Renal cortex interstitium (tissue), 11 donors: ENCODE measurements at regions not wholly inside any gene's neighbourhood (a gene's known extent, or its start where the extent isn't known, plus 50 kb on each side); places are given as distances from the start of the nearest gene placed in this dataset.

Source experiments
- DNase-seq, 11 donors: peaks; one replicate each; pipeline ENCODE4 v3.0.0-alpha.2; 2013; ENCODE audit warnings: low read depth in 9 of 11, low spot score in 4 of 11; ENCODE audit errors: extremely low read depth in 1 of 11

DNA sequence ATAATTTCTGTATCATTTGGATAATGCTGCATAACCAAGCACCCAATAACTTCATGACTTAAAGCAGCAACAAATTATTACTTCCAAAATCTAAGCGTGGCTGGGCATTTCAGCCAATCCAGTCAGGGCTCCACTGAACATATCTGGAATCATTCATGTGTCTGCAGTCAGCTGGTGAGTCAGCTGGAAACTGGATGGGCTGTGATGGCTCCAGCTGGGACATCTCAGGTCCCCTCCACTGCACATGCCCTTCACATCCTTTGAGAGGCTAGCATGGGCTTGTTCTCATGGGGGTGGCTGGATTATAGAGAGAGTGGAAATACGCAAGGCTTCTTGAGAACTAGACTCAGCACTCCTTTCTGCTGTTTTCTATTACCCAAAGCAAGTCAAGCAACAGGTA lies 961.9 kb downstream of the DIAPH3 start:
- peak in 4 of 11 donors; percentile 18 to 28 (median 20) for DNase-seq

DNA sequence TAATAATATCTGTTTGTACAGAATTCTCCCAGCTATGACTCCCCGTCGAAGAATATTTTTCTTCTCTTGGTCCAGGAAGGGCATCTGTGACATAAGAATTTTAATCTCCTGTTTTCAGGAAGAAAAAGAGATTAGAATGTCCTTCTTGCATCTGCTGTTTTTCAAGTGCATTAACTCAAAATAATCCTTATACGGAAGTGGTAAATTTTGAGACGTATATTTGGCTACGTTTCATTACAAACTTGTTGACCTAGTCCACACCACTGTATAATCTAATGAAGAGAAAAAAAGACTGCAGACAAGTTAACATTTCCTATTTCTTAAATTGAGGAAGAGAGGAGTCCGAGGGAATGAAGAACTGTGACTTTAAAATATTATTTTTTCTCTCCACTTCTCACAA lies 959.9 kb downstream of the DIAPH3 start:
- no peak for DNase-seq

- no peak for DNase-seq
Measured at GRCh38 chr13:59205501-59205900, 958.2 kb downstream of the DIAPH3 start.

- peak in 2 of 11 donors; percentile 15 to 20 for DNase-seq
Measured at GRCh38 chr13:59208405-59209195, 955.1 kb downstream of the DIAPH3 start.

DNA sequence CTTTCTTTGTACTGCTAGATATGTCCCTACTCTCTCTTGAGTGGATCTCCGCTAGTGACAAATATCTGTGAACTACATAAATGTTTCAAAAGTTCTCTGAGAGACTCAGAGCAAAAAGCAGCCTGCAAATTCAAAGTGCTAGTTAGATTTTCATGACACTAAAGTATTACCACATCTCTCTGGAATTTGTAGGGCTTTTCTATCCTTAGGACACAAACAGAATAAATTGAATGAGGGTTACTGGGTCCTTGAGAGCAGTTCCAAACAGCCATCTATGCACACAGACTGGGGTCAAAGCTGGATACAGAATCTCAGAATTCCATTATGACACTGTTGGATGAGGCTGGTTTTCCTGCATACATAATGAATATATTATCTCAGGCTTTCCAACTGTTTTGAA lies 953.2 kb downstream of the DIAPH3 start:
- DNase-seq = peak in 4 of 11 donors; percentile 13 to 32 (median 16)

DNA sequence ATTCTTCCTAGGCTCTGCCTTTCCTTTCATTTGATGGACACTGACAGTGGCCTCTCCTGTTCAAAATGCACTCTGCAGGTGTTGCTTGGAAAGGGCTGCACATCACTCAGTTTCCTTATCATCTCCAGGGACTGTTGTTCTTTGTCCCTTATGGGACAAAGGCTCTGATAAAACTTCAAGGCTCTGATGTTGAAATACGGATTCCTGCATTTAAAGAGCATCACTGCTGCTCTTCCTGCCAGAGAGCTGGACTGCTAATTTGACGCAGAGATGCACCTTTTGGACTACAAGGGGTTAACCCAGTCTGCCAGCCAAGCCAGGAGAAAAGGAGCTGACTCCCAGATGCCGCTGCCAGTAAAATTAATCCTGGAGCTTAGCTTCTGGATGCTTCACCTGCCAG lies 952.1 kb downstream of the DIAPH3 start:
- no peak for DNase-seq

GRCh38 chr13:59229401-59229800 lies 934.3 kb downstream of the DIAPH3 start:
- no peak for DNase-seq

DNA sequence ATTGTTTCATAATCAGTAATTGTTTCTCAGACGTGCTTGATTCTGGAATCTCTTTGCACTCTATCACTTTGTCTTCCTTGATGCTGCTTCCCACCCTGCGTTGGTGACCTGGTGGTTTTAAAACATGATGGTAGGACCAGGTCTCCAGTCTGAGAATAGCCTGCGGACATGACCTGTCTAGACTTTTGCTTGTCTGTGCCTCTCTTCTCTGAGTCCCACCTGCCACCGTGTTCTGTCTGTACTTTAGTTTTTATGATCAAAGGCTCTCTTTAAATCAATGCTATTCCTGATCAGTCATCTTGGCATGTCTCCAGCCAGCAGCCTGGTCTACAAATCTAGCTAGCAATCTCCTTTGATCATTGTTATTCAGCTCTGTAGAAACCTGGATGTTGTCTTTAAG lies 933.9 kb downstream of the DIAPH3 start:
- no peak for DNase-seq

DNA sequence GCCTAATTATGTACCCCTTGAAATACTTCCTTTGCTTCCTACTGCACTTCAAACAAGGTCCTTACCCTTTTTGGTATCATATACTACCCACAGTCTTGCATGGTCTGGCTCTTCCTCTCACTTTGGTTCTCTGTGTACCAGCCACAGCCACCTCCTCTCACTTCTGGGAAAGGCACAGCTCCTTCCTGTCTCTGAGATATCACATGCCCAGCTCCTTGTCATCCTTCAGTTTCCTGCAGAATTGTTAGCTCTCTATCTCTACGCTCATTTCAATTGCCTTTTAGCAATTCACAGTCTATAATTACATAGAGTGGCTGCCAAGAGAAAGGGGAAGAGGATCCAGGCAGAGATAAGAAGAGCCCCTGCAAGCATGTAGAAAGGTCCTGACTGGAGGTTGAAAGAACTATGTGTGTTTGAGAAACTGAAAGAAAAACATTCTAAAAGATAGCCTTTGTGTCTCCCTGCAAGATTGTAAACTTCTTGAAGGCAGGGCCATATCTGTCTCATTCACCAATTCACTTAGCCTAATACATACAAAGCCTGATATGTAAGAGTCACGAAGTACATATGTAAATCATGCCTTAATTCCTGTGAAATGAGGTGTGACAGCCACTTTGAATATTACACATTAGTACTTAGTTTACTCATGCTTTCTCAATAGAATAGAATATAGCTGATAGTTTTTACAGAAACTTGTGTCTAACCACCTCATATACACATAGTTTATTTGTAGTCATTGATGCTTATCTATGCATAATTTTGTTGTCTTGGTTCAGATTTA lies 933.1 kb downstream of the DIAPH3 start:
- DNase-seq = no peak

- no peak for DNase-seq
Measured at GRCh38 chr13:59236309-59236919, 927.3 kb downstream of the DIAPH3 start.

GRCh38 chr13:59236944-59237343 lies 926.8 kb downstream of the DIAPH3 start:
- no peak for DNase-seq

- DNase-seq = no peak
Measured at GRCh38 chr13:59247171-59247570, 916.6 kb downstream of the DIAPH3 start.

DNA sequence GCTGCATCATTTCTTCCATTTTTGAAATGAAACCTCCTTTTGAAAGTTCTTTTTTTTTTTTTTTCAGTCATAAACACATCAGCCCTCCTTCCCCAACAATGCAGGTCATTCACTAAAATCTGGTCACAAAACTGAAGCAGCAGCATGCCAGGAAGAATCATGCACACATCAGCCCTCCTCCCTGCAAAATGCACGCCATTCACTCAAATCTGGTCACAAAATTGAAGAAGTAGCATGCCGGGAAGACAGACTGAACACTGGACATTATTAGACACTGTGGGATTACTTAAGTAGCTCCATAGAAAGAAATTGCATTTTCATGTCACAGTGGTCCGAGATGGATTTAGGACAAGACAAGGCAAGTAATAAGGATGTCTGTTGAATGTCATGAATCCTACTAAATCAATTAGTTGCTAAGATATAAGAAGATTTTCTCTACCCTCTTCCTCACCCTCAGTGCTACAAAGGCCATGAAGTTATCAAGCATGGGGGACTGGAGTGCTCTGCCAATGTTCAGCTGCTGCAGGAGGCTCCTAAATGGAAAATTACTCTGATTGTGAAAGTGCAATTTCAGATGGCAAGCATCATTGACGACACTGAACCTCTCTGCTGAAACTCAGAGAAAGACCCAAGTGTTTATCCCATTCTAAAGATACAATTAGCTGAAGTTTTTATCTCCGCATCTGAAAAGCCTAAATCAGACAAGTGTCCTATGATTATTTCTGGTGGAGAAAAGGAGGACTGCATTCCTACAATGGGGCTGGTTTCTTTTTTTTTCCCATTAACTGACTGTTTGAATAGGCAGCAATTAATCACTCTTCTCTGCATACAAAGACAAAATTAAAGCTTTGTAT lies 913.2 kb downstream of the DIAPH3 start:
- no peak for DNase-seq

- no peak for DNase-seq
Measured at GRCh38 chr13:59259165-59260000, 904.3 kb downstream of the DIAPH3 start.

DNA sequence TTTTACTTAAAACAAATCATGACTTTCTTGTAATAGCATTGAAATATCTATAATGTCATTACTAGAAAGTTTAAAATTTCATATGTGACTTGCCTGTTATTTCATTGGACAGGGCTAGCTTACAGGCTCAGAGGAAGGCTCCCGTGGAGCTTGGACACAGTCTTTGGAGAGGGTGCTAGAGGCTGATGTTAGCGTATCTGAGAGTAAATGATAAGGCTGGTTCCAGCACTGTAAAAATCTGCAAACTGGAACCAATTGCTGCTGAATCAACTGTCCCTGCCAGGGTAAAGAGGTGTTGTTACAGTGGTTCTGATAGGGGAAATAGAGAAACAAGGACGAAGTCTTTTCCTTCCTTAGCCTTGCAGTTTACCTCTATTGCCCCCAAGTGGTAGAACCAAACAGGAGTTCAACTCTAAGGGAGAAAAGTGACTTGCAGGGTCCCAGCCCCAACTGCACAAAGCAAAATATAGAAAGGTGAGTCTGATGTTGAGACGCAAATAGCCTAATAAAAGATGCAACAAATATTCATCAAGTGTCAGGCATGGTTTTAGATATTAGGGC lies 901.7 kb downstream of the DIAPH3 start:
- no peak for DNase-seq

DNA sequence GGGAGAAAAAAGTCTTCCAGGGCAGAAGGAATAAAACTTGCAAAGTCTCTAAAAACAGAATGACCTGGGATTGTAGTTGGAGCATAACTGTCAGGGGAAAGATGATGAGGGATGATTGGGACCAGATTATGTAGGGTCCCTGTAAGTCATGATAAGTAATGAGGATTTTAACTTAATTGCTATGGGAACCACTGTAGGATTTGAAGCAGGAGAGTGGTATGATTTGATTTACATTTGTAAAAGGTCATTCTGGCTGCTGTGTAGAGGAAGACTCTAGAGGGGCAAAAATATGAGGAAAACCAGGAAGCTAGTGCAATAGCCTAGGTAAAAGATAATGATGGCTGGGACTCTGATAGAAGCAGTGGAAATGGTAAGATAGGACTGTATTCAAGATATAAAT lies 900.2 kb downstream of the DIAPH3 start:
- no peak for DNase-seq

DNA sequence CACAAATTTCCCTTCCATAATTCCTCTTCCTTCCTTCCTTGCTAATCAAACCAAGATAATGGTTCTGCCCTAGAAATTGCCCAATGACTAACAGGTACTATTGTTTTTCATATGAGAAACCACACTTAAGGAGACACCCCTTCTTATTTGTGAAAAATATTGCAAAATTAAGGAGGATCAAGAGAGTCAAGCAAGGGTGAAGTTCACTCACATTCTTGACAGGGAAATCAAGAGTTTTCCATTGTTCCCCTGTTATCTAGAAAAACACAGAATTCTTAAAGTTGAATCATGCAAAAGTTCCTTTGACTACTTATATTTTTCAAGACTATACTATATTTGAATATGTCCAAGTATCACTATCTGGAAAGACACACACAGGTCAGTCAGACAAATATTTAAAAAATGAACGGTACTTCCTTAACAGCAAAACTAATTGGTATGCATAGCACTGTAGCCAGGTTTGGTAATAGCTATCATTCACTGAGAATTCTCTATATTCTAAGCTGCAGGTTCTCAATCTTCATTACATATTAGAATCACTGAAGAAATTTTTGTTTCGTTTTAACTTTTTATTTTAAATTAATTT lies 897.2 kb downstream of the DIAPH3 start:
- DNase-seq = no peak

GRCh38 chr13:59269476-59269875 lies 894.3 kb downstream of the DIAPH3 start:
- no peak for DNase-seq
